HG03378 (cell line): ENCODE measurements at regions not wholly inside any gene's neighbourhood (a gene's known extent, or its start where the extent isn't known, plus 50 kb on each side); places are given as distances from the start of the nearest gene placed in this dataset.

Source experiments
- ATAC-seq: cut with Tn5 transposase; IDR thresholded peaks from one replicate; pipeline ENCODE4 v1.9.1; 2021; ENCODE audit warnings: mild to moderate bottlenecking, moderate library complexity; ENCODE audit not compliant: unreplicated experiment

GRCh38 chr1:239219679-239220078 is 166.7 kb upstream of the CHRM3 start:
- no peak for ATAC-seq

- no peak for ATAC-seq
Measured at GRCh38 chr1:239218301-239218700, 168.1 kb upstream of the CHRM3 start.

GRCh38 chr1:239212811-239213220 is 173.6 kb upstream of the CHRM3 start:
- no peak for ATAC-seq

- no peak for ATAC-seq
Measured at GRCh38 chr1:239209591-239209990, 176.8 kb upstream of the CHRM3 start.

- ATAC-seq = no peak
Measured at GRCh38 chr1:239204401-239204800, 182.0 kb upstream of the CHRM3 start.

- no peak for ATAC-seq
Measured at GRCh38 chr1:239197871-239198270, 188.5 kb upstream of the CHRM3 start.

- no peak for ATAC-seq
Measured at GRCh38 chr1:239189998-239190512, 196.3 kb upstream of the CHRM3 start.

GRCh38 chr1:239186487-239186886 is 199.9 kb upstream of the CHRM3 start:
- no peak for ATAC-seq

GRCh38 chr1:239185245-239185619 is 201.1 kb upstream of the CHRM3 start:
- no peak for ATAC-seq

- no peak for ATAC-seq
Measured at GRCh38 chr1:239184561-239185244, 201.7 kb upstream of the CHRM3 start.

- no peak for ATAC-seq
Measured at GRCh38 chr1:239178961-239179360, 207.4 kb upstream of the CHRM3 start.

GRCh38 chr1:239174880-239175279 is 211.5 kb upstream of the CHRM3 start:
- no peak for ATAC-seq

GRCh38 chr1:239170828-239171227 is 215.5 kb upstream of the CHRM3 start:
- ATAC-seq = no peak

GRCh38 chr1:239169276-239169675 is 217.1 kb upstream of the CHRM3 start:
- ATAC-seq = no peak

GRCh38 chr1:239164451-239165180 is 221.8 kb upstream of the CHRM3 start:
- no peak for ATAC-seq

- no peak for ATAC-seq
Measured at GRCh38 chr1:239155466-239156091, 230.8 kb upstream of the CHRM3 start.

GRCh38 chr1:239151937-239152336 is 234.4 kb upstream of the CHRM3 start:
- ATAC-seq = no peak

GRCh38 chr1:239140968-239141367 is 245.4 kb upstream of the CHRM3 start:
- ATAC-seq = no peak

GRCh38 chr1:239139801-239140200 is 246.6 kb upstream of the CHRM3 start:
- ATAC-seq = no peak

GRCh38 chr1:239128541-239128940 is 257.8 kb upstream of the CHRM3 start:
- no peak for ATAC-seq

- no peak for ATAC-seq
Measured at GRCh38 chr1:239126884-239127283, 259.5 kb upstream of the CHRM3 start.

GRCh38 chr1:239125893-239126292 is 260.5 kb upstream of the CHRM3 start:
- no peak for ATAC-seq
